ENCODE measurements at regions not wholly inside any gene's neighbourhood (a gene's known extent, or its start where the extent isn't known, plus 50 kb on each side); places are given as distances from the start of the nearest gene placed in this dataset.

GRCh38 chr1:66445492-66446181 is 88.3 kb upstream of the SGIP1 start:
- ChIA-PET POLR2A (interaction anchor here (0.6 to 4.2 kb wide), 25 partner anchors 8 to 298 kb away, joined by 3 to 29 read pairs (median 5); no protein-coding TSS in a partner anchor), CTCF (ENCODE audit: unreplicated experiment) (interaction anchor here (0.8 to 3.3 kb wide), 14 partner anchors 8 to 209 kb away, joined by 3 to 28 read pairs (median 4); no protein-coding TSS in a partner anchor)
- Histone ChIP-seq H3K36me3 (ENCODE audit: insufficient read depth, low read length) (no peaks in the 10 kb centered on the region), H3K4me2 (ENCODE audit: low read length) (peak overlapping the region; percentile 64), H3K79me2 (ENCODE audit: insufficient read depth, low read depth, low read length) (no peaks in the 10 kb centered on the region), H3K9me2 (ENCODE audit: insufficient read depth, low read length) (no peaks in the 10 kb centered on the region), H2AFZ (ENCODE audit: low read length) (peak overlapping the region; percentile 89), H3K4me3 (ENCODE audit: low read depth, low read length, poor library complexity, severe bottlenecking) (peak overlapping the region; percentile 38), H3K27ac (ENCODE audit: low read depth, low read length, poor library complexity, severe bottlenecking) (peak overlapping the region; percentile 71), H3K9me3 (ENCODE audit: low read length) (no peaks in the 10 kb centered on the region), H4K20me1 (ENCODE audit: insufficient read depth, low read length) (no peaks in the 10 kb centered on the region), H3K4me1 (ENCODE audit: insufficient read depth, low read length, poor library complexity, severe bottlenecking) (peaks cover 30% of the 10 kb centered on the region)
- intact Hi-C loops (cut with micrococcal nuclease; ENCODE audit: unreplicated experiment) = loop anchor here (1.0 to 2.0 kb wide), 7 partner anchors 43 to 486 kb away; no protein-coding TSS in a partner anchor
- peak; percentile 78 for DNase-seq (ENCODE audit: low spot score)
- no TSS peak for BruUV-seq (replicated peaks)
- TF ChIP-seq EZH2phosphoT487 (IDR thresholded peaks at IDR 0.05; ENCODE audit: borderline replicate concordance, low read depth, low read length) = no peak

GRCh38 chr1:66446261-66447001 is 87.5 kb upstream of the SGIP1 start:
- CTCF ChIA-PET (ENCODE audit: unreplicated experiment) = interaction anchor here (0.8 to 3.3 kb wide), 15 partner anchors 9 to 209 kb away, joined by 3 to 28 read pairs (median 3); no protein-coding TSS in a partner anchor
- BruUV-seq (replicated peaks) = no TSS peak
- intact Hi-C loops (cut with micrococcal nuclease; ENCODE audit: unreplicated experiment) = loop anchor here (1.0 to 2.0 kb wide), 5 partner anchors 86 to 487 kb away; no protein-coding TSS in a partner anchor
- POLR2A ChIA-PET = interaction anchor here (0.7 to 4.2 kb wide), 15 partner anchors 9 to 299 kb away, joined by 3 to 29 read pairs (median 6); no protein-coding TSS in a partner anchor
- peaks cover 30% of the 10 kb centered on the region for H3K4me1 ChIP-seq (ENCODE audit: insufficient read depth, low read length, poor library complexity, severe bottlenecking)
- H3K9me2 ChIP-seq (ENCODE audit: insufficient read depth, low read length) = no peaks in the 10 kb centered on the region
- no peaks in the 10 kb centered on the region for H3K36me3 ChIP-seq (ENCODE audit: insufficient read depth, low read length)
- peak; percentile 85 for DNase-seq (ENCODE audit: low spot score)
- peak overlapping the region; percentile 38 for H3K4me3 ChIP-seq (ENCODE audit: low read depth, low read length, poor library complexity, severe bottlenecking)
- H3K9me3 ChIP-seq (ENCODE audit: low read length) = no peaks in the 10 kb centered on the region
- H3K79me2 ChIP-seq (ENCODE audit: insufficient read depth, low read depth, low read length) = no peaks in the 10 kb centered on the region
- no peaks in the 10 kb centered on the region for H4K20me1 ChIP-seq (ENCODE audit: insufficient read depth, low read length)
- H3K4me2 ChIP-seq (ENCODE audit: low read length) = peak overlapping the region; percentile 64
- TF ChIP-seq CTCF (conservative IDR thresholded peaks at IDR 0.05; ENCODE audit: low read length) (peak; percentile 93), EZH2phosphoT487 (IDR thresholded peaks at IDR 0.05; ENCODE audit: borderline replicate concordance, low read depth, low read length) (no peak)
- peak overlapping the region; percentile 71 for H3K27ac ChIP-seq (ENCODE audit: low read depth, low read length, poor library complexity, severe bottlenecking)
- H2AFZ ChIP-seq (ENCODE audit: low read length) = peak overlapping the region; percentile 89

GRCh38 chr1:66450043-66450514 is 83.9 kb upstream of the SGIP1 start:
- POLR2A ChIA-PET = interaction anchor here (0.6 to 2.4 kb wide), 6 partner anchors 199 to 1197 kb away, joined by 3 to 11 read pairs (median 4); no protein-coding TSS in a partner anchor
- Histone ChIP-seq H3K9me2 (ENCODE audit: insufficient read depth, low read length) (no peaks in the 10 kb centered on the region), H3K79me2 (ENCODE audit: insufficient read depth, low read depth, low read length) (no peaks in the 10 kb centered on the region), H3K4me1 (ENCODE audit: insufficient read depth, low read length, poor library complexity, severe bottlenecking) (peaks cover 13% of the 10 kb centered on the region), H2AFZ (ENCODE audit: low read length) (no peak overlapping the region), H4K20me1 (ENCODE audit: insufficient read depth, low read length) (no peaks in the 10 kb centered on the region), H3K4me2 (ENCODE audit: low read length) (no peak overlapping the region), H3K27ac (ENCODE audit: low read depth, low read length, poor library complexity, severe bottlenecking) (no peak overlapping the region), H3K4me3 (ENCODE audit: low read depth, low read length, poor library complexity, severe bottlenecking) (no peak overlapping the region), H3K9me3 (ENCODE audit: low read length) (no peaks in the 10 kb centered on the region), H3K36me3 (ENCODE audit: insufficient read depth, low read length) (no peaks in the 10 kb centered on the region)
- intact Hi-C loops (cut with micrococcal nuclease; ENCODE audit: unreplicated experiment) = no loop called here
- BruUV-seq (replicated peaks) = no TSS peak
- DNase-seq (ENCODE audit: low spot score) = no peak
- CTCF ChIA-PET (ENCODE audit: unreplicated experiment) = interaction anchor here (0.6 to 1.5 kb wide), 3 partner anchors 198 to 444 kb away, joined by 3 to 4 read pairs (median 3); no protein-coding TSS in a partner anchor
- no peak for TF ChIP-seq EZH2phosphoT487 (IDR thresholded peaks at IDR 0.05; ENCODE audit: borderline replicate concordance, low read depth, low read length)
- TF ChIP-seq CTCF (conservative IDR thresholded peaks at IDR 0.05; ENCODE audit: low read length) = no peak
